Activated CD8-positive, alpha-beta memory T cell treated with anti-CD3 and anti-CD28 coated beads, Interleukin-2, amount 50 U/mL, for 48 hours (primary cell): ENCODE measurements at regions not wholly inside any gene's neighbourhood (a gene's known extent, or its start where the extent isn't known, plus 50 kb on each side); places are given as distances from the start of the nearest gene placed in this dataset.

Source experiments
- DNase-seq: peaks from one replicate; pipeline ENCODE4 v3.0.0-alpha.2; 2020

- DNase-seq, result no peak
These were observed 178.8 kb upstream of the HDAC4 start for GRCh38 chr2:239579524-239580198.

GRCh38 chr2:239579081-239579480 lies 178.3 kb upstream of the HDAC4 start:
- no peak for DNase-seq

GRCh38 chr2:239578381-239578780 lies 177.6 kb upstream of the HDAC4 start:
- no peak for DNase-seq

GRCh38 chr2:239577935-239578334 lies 177.1 kb upstream of the HDAC4 start:
- DNase-seq, result no peak

GRCh38 chr2:239576784-239577685 lies 176.2 kb upstream of the HDAC4 start:
- DNase-seq, result no peak

- DNase-seq, result no peak
These were observed 175.2 kb upstream of the HDAC4 start for GRCh38 chr2:239575931-239576445.

- DNase-seq, result no peak
These were observed 173.8 kb upstream of the HDAC4 start for GRCh38 chr2:239574434-239575156.

GRCh38 chr2:239574054-239574433 lies 173.2 kb upstream of the HDAC4 start:
- DNase-seq, result no peak

GRCh38 chr2:239570971-239571520 lies 170.2 kb upstream of the HDAC4 start:
- no peak for DNase-seq

GRCh38 chr2:239570216-239570925 lies 169.6 kb upstream of the HDAC4 start:
- DNase-seq, result no peak

- no peak for DNase-seq
These were observed 168.7 kb upstream of the HDAC4 start for GRCh38 chr2:239569401-239570090.

- DNase-seq, result no peak
These were observed 167.8 kb upstream of the HDAC4 start for GRCh38 chr2:239568601-239569000.

GRCh38 chr2:239567786-239568185 lies 167.0 kb upstream of the HDAC4 start:
- no peak for DNase-seq

- no peak for DNase-seq
These were observed 166.3 kb upstream of the HDAC4 start for GRCh38 chr2:239566995-239567568.

- DNase-seq, result no peak
These were observed 165.6 kb upstream of the HDAC4 start for GRCh38 chr2:239566162-239566994.

GRCh38 chr2:239564587-239564986 lies 163.8 kb upstream of the HDAC4 start:
- no peak for DNase-seq

- DNase-seq, result no peak
These were observed 162.7 kb upstream of the HDAC4 start for GRCh38 chr2:239563561-239563960.

GRCh38 chr2:239561446-239562001 lies 160.7 kb upstream of the HDAC4 start:
- no peak for DNase-seq

- DNase-seq, result no peak
These were observed 158.8 kb upstream of the HDAC4 start for GRCh38 chr2:239559417-239560261.
